A673 (cell line): ENCODE measurements at regions not wholly inside any gene's neighbourhood (a gene's known extent, or its start where the extent isn't known, plus 50 kb on each side); places are given as distances from the start of the nearest gene placed in this dataset.

Experiments
- BruUV-seq: library from RNA; stranded (reverse); fragments of 400-500 nt; replicated peaks from 2 replicates; lab custom pipeline; 2021; lab: Mats Ljungman, UMichigan
- CTCF ChIA-PET: fragments of 300-600 bp; sonication (Branson Sonifier 250); formaldehyde crosslinking; loops from one replicate; lab custom pipeline; 2022; ENCODE audit warnings: antibody characterized with exemption; lab: Charles Lee
- POLR2A ChIA-PET: fragments of 300-600 bp; sonication (Branson Sonifier 250); formaldehyde crosslinking; loops from one replicate; lab custom pipeline; 2022; ENCODE audit warnings: antibody characterized with exemption; ENCODE audit not compliant: low non-redundant PET; lab: Charles Lee
- DNase-seq: peaks from one replicate; pipeline ENCODE4 v3.0.0-alpha.2; 2015; ENCODE audit warnings: low spot score
- H3K27ac ChIP-seq: fragments of 200-600 bp; sonication (generic); 2 replicates; pipeline ENCODE4 v1.5.1; 2016; ENCODE audit warnings: mixed run types, low read depth, mild to moderate bottlenecking, mixed read lengths, antibody characterized with exemption, low read length; ENCODE audit not compliant: poor library complexity, severe bottlenecking
- H3K27me3 ChIP-seq: fragments of 200-600 bp; sonication (generic); replicated peaks from 2 replicates; pipeline ENCODE4 v1.6.1; 2017; ENCODE audit warnings: mixed run types, low read depth, mild to moderate bottlenecking, mixed read lengths, antibody characterized with exemption, low read length; ENCODE audit not compliant: insufficient read depth, poor library complexity
- H3K36me3 ChIP-seq: fragments of 200-600 bp; sonication (generic); 2 replicates; pipeline ENCODE4 v1.6.1; 2016; ENCODE audit warnings: mixed run types, mild to moderate bottlenecking, mixed read lengths, antibody characterized with exemption, low read length; ENCODE audit not compliant: insufficient read depth, poor library complexity, severe bottlenecking
- H3K4me1 ChIP-seq: fragments of 200-600 bp; sonication (generic); 2 replicates; pipeline ENCODE4 v1.6.1; 2017; ENCODE audit warnings: mixed run types, mild to moderate bottlenecking, mixed read lengths, antibody characterized with exemption, low read length; ENCODE audit not compliant: insufficient read depth, poor library complexity, severe bottlenecking
- H3K4me3 ChIP-seq: fragments of 200-600 bp; sonication (generic); 2 replicates; pipeline ENCODE4 v1.5.1; 2016; ENCODE audit warnings: low read depth, mixed run types, mild to moderate bottlenecking, mixed read lengths, low read length; ENCODE audit not compliant: poor library complexity, severe bottlenecking
- H3K9me3 ChIP-seq: fragments of 200-600 bp; sonication (generic); 2 replicates; pipeline ENCODE4 v1.6.1; 2016; ENCODE audit warnings: mixed run types, low read depth, mild to moderate bottlenecking, mixed read lengths, antibody characterized with exemption, low read length; ENCODE audit not compliant: poor library complexity, severe bottlenecking
- EZH2 ChIP-seq: fragments of 200-600 bp; sonication (generic); IDR thresholded peaks from 2 replicates; pipeline ENCODE4 v1.6.1; 2017; ENCODE audit warnings: borderline replicate concordance, low read depth, mild to moderate bottlenecking, mixed read lengths, antibody characterized with exemption, low read length; ENCODE audit not compliant: poor library complexity, severe bottlenecking
- intact Hi-C: fragments of 100-400 bp; cut with micrococcal nuclease; formaldehyde crosslinking; loops from one replicate; pipeline ENCODE4 v1.10.0; 2022; ENCODE audit not compliant: unreplicated experiment
- TF ChIP-seq, protein P1 (sequence below): fragments of 300-800, 200-600 bp; sonication (generic); conservative IDR thresholded peaks from 2 replicates; pipeline ENCODE4 v1.5.1; 2017; ENCODE audit warnings: low read depth, mild to moderate bottlenecking, antibody characterized with exemption, low read length, moderate library complexity, mixed read lengths

DNA sequence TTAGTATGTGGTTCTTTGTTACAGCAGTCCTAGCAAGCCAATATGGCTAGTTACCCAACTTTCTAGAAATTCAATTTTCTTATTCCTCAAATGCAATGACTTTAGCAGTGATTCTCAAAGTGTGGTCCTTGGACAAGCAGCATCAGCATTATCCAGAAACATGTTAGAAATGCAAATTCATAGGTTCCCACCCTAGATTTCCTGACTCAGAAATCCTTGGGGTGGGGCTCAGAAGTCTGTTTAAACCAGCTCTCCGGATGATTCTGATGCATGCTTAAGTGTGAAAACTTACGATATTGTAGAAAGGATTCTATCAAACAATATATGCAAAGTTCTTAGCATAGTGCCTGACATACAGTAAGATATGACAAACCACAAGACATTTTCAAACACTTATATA is 757.1 kb downstream of the DHX35 start:
- intact Hi-C loops = no loop called here
- Histone ChIP-seq H3K27ac (no peak overlapping the region), H3K27me3 (no peaks in the 10 kb centered on the region), H3K9me3 (no peaks in the 10 kb centered on the region), H3K4me1 (no peaks in the 10 kb centered on the region), H3K4me3 (no peak overlapping the region), H3K36me3 (no peaks in the 10 kb centered on the region)
- no peak for DNase-seq
- ChIA-PET POLR2A (no interaction called here), CTCF (no interaction called here)
- BruUV-seq = no TSS peak
- no peak for TF ChIP-seq EZH2
- TF ChIP-seq, protein P1, sequence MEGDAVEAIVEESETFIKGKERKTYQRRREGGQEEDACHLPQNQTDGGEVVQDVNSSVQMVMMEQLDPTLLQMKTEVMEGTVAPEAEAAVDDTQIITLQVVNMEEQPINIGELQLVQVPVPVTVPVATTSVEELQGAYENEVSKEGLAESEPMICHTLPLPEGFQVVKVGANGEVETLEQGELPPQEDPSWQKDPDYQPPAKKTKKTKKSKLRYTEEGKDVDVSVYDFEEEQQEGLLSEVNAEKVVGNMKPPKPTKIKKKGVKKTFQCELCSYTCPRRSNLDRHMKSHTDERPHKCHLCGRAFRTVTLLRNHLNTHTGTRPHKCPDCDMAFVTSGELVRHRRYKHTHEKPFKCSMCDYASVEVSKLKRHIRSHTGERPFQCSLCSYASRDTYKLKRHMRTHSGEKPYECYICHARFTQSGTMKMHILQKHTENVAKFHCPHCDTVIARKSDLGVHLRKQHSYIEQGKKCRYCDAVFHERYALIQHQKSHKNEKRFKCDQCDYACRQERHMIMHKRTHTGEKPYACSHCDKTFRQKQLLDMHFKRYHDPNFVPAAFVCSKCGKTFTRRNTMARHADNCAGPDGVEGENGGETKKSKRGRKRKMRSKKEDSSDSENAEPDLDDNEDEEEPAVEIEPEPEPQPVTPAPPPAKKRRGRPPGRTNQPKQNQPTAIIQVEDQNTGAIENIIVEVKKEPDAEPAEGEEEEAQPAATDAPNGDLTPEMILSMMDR = no peak

DNA sequence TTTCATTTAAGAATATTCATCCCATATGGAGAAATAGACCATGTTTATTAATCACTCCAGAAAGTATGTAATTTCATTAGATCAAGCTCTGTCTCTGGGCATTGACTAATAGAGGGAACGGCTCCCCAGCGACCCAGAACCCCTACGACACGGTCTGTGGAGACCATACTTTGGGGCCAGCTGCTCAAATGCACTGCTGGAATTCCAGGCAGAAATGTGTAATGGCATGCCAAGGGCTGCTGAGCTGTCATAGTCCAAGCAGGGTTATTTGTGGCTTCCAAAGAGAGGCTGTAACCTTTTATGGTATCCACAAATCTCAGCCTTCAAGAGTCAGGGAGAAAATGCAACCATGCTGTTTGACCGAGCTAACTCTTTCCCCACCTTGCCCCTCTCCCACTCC is 755.8 kb downstream of the DHX35 start:
- Histone ChIP-seq H3K4me1 (no peaks in the 10 kb centered on the region), H3K27me3 (peaks cover 2% of the 10 kb centered on the region), H3K36me3 (no peaks in the 10 kb centered on the region), H3K27ac (no peak overlapping the region), H3K4me3 (no peak overlapping the region), H3K9me3 (no peaks in the 10 kb centered on the region)
- intact Hi-C loops = no loop called here
- TF ChIP-seq EZH2 = no peak
- BruUV-seq = no TSS peak
- ChIA-PET POLR2A (no interaction called here), CTCF (no interaction called here)
- DNase-seq = no peak

DNA sequence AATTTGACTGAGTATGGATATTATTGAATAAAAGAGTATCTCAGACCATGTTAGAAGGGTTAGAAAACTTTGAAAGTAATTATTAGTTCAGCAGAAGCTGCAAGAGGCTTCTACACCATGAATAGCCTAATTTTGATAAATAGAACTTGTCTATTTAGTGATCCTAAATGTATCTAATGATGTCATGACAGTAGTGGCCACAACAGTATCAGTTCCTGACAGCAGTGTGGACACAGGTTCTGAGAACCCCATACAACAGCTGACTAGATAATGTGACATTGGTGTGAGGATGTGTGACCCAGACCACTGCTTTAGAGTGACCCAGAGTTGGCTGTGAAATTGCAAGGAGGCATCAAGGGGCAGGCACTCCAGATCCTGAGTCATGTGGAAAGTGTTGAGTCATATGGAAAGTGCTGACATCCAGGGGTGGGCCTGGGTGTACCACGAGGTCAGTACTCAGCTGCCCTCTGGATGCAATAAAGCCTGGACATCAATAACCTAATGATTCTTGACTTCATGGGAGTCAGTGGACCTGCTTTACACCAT is 754.7 kb downstream of the DHX35 start:
- peaks cover 7% of the 10 kb centered on the region for H3K27me3 ChIP-seq
- no peak overlapping the region for H3K4me3 ChIP-seq
- no peaks in the 10 kb centered on the region for H3K9me3 ChIP-seq
- no peaks in the 10 kb centered on the region for H3K4me1 ChIP-seq
- CTCF ChIA-PET = no interaction called here
- no TSS peak for BruUV-seq
- POLR2A ChIA-PET = no interaction called here
- DNase-seq = no peak
- no peak overlapping the region for H3K27ac ChIP-seq
- H3K36me3 ChIP-seq = no peaks in the 10 kb centered on the region
- intact Hi-C loops = no loop called here
- no peak for TF ChIP-seq EZH2
- TF ChIP-seq, protein P1 = no peak
